KMS-11 (cell line): ENCODE measurements at regions not wholly inside any gene's neighbourhood (a gene's known extent, or its start where the extent isn't known, plus 50 kb on each side); places are given as distances from the start of the nearest gene placed in this dataset.

Source experiments
- H2AFZ ChIP-seq: fragments of 200-600 bp; sonication (generic); 2 replicates; pipeline ENCODE4 v1.6.1; 2016; ENCODE audit warnings: antibody characterized with exemption, mixed run types, low read depth
- H3K27ac ChIP-seq: fragments of 200-600 bp; sonication (generic); 2 replicates; pipeline ENCODE4 v1.6.1; 2016; ENCODE audit warnings: mild to moderate bottlenecking, mixed run types
- H3K27me3 ChIP-seq: fragments of 200-600 bp; sonication (generic); 2 replicates; pipeline ENCODE4 v1.6.1; 2017; ENCODE audit warnings: mild to moderate bottlenecking, low read depth, mixed run types, moderate library complexity; ENCODE audit not compliant: insufficient read depth
- H3K36me3 ChIP-seq: fragments of 200-600 bp; sonication (generic); 2 replicates; pipeline ENCODE4 v1.6.1; 2017; ENCODE audit warnings: mild to moderate bottlenecking, mixed run types; ENCODE audit not compliant: insufficient read depth
- H3K4me1 ChIP-seq: fragments of 200-600 bp; sonication (generic); 2 replicates; pipeline ENCODE4 v1.6.1; 2016; ENCODE audit warnings: mild to moderate bottlenecking, low read depth, mixed run types; ENCODE audit not compliant: poor library complexity, severe bottlenecking
- H3K4me2 ChIP-seq: fragments of 200-600 bp; sonication (generic); 2 replicates; pipeline ENCODE4 v1.7.0; 2016; ENCODE audit warnings: mild to moderate bottlenecking, mixed run types
- H3K4me3 ChIP-seq: fragments of 200-600 bp; sonication (generic); IDR thresholded peaks from 2 replicates; pipeline ENCODE4 v1.6.1; 2017; ENCODE audit warnings: low read depth, low read length, mixed read lengths; ENCODE audit not compliant: insufficient read depth
- H3K79me2 ChIP-seq: fragments of 200-600 bp; sonication (generic); 2 replicates; pipeline ENCODE4 v1.6.1; 2016; ENCODE audit warnings: low read depth, mixed run types; ENCODE audit not compliant: insufficient read depth
- H3K9ac ChIP-seq: fragments of 200-600 bp; sonication (generic); 2 replicates; pipeline ENCODE4 v1.6.1; 2016; ENCODE audit warnings: mild to moderate bottlenecking, mixed run types
- H4K20me1 ChIP-seq: fragments of 200-600 bp; sonication (generic); 2 replicates; pipeline ENCODE4 v1.6.1; 2016; ENCODE audit warnings: mild to moderate bottlenecking, mixed run types; ENCODE audit not compliant: insufficient read depth
- TF ChIP-seq, protein P1 (sequence below): fragments of 200-600 bp; sonication (generic); conservative IDR thresholded peaks from 2 replicates; pipeline ENCODE4 v1.6.1; 2017; ENCODE audit warnings: low read depth, mild to moderate bottlenecking, antibody characterized with exemption, low read length, moderate library complexity, mixed read lengths

DNA sequence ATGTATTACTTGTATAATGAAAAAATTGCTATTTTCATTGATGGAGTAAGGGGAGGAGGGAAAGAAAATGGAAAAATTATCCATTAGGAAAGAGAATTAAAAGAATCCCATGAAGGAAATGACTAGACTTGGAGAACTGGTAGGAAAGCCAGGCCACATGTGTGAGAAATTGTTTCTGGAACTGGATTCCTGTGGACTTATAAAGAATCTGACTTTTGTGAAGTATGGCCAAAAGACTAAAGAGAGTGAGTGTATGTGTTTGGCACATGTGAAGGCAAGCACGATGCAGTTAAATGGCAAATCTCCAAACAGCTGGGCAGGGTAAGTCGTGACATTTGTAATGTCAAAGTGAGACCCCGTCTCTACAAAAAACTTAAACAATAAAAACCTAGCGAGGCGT is 89.4 kb downstream of the MTX3 start:
- no peaks in the 10 kb centered on the region for H3K36me3 ChIP-seq
- TF ChIP-seq, protein P1, sequence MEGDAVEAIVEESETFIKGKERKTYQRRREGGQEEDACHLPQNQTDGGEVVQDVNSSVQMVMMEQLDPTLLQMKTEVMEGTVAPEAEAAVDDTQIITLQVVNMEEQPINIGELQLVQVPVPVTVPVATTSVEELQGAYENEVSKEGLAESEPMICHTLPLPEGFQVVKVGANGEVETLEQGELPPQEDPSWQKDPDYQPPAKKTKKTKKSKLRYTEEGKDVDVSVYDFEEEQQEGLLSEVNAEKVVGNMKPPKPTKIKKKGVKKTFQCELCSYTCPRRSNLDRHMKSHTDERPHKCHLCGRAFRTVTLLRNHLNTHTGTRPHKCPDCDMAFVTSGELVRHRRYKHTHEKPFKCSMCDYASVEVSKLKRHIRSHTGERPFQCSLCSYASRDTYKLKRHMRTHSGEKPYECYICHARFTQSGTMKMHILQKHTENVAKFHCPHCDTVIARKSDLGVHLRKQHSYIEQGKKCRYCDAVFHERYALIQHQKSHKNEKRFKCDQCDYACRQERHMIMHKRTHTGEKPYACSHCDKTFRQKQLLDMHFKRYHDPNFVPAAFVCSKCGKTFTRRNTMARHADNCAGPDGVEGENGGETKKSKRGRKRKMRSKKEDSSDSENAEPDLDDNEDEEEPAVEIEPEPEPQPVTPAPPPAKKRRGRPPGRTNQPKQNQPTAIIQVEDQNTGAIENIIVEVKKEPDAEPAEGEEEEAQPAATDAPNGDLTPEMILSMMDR, result no peak
- no peaks in the 10 kb centered on the region for H3K79me2 ChIP-seq
- H3K27me3 ChIP-seq, result no peaks in the 10 kb centered on the region
- no peak overlapping the region for H3K27ac ChIP-seq
- H3K4me3 ChIP-seq, result no peak overlapping the region
- no peaks in the 10 kb centered on the region for H4K20me1 ChIP-seq
- H3K4me1 ChIP-seq, result no peaks in the 10 kb centered on the region
- H2AFZ ChIP-seq, result no peak overlapping the region
- no peak overlapping the region for H3K9ac ChIP-seq
- H3K4me2 ChIP-seq, result no peak overlapping the region

DNA sequence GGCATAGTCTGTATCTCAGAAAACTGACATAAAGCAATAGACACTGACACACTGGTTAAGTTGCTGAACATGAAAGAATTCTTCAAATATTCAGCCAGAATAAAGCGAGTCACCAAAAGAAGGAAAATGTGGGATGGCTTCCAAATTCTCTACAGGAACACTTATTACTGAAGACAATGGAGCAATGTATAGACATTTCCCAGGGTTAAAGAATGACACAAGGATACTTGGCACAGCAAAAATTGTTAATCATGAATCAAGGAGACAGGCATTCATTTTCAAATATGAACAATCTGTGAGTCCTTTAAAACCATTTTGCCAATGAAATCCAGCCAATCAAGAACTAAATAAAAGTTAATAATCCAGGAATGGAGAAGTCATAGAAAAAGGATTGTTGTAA is 92.5 kb downstream of the MTX3 start:
- Histone ChIP-seq H3K4me3 (no peak overlapping the region), H4K20me1 (no peaks in the 10 kb centered on the region), H3K4me2 (no peak overlapping the region), H3K79me2 (no peaks in the 10 kb centered on the region), H3K27me3 (no peaks in the 10 kb centered on the region), H2AFZ (no peak overlapping the region), H3K4me1 (no peaks in the 10 kb centered on the region), H3K27ac (no peak overlapping the region), H3K9ac (no peak overlapping the region), H3K36me3 (no peaks in the 10 kb centered on the region)
- TF ChIP-seq, protein P1, result no peak

DNA sequence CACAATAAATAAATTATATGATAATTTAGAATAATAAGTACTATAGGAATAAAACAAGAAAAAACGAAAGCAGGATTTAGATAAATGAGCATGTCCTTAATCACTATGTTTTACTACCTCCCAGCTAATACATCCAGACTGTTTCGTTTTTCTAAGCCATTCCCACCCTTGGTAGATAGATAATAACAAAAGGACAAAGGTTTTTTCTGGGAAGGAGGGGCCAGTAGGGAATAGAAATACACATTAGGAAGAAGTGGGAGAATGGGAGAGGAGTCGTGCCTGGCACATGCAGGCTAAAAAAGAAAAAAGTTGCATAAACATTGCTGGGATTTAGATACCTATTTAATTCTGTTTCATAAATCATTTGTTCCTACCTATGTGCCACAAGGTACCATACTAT is 97.1 kb downstream of the MTX3 start:
- no peaks in the 10 kb centered on the region for H3K79me2 ChIP-seq
- H3K27me3 ChIP-seq, result no peaks in the 10 kb centered on the region
- H2AFZ ChIP-seq, result no peak overlapping the region
- TF ChIP-seq, protein P1, result no peak
- no peaks in the 10 kb centered on the region for H4K20me1 ChIP-seq
- no peak overlapping the region for H3K4me3 ChIP-seq
- no peak overlapping the region for H3K4me2 ChIP-seq
- no peaks in the 10 kb centered on the region for H3K36me3 ChIP-seq
- no peak overlapping the region for H3K27ac ChIP-seq
- H3K4me1 ChIP-seq, result no peaks in the 10 kb centered on the region
- H3K9ac ChIP-seq, result no peak overlapping the region

DNA sequence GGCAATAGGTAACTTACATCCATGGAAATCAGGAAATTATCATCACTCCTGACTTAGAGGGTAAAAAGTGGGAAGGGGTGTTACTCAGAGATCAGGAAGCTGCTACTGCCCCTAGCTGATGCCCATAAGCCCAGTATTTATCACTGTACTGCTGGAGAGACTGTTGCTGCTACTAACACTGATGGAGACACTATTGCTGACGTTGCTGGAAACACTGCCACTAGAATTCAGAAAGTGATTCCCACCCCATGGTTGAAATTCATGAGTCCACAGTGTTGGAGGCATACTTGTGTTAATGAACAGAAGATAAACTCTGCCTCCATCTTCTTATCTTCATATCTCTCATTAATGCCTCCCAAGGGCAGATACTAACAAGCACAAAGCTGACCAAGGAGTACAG is 97.6 kb downstream of the MTX3 start:
- no peak overlapping the region for H3K9ac ChIP-seq
- H3K36me3 ChIP-seq, result no peaks in the 10 kb centered on the region
- no peak overlapping the region for H2AFZ ChIP-seq
- H3K27me3 ChIP-seq, result no peaks in the 10 kb centered on the region
- H3K4me3 ChIP-seq, result no peak overlapping the region
- no peak overlapping the region for H3K4me2 ChIP-seq
- TF ChIP-seq, protein P1, result no peak
- H3K27ac ChIP-seq, result no peak overlapping the region
- no peaks in the 10 kb centered on the region for H4K20me1 ChIP-seq
- H3K79me2 ChIP-seq, result no peaks in the 10 kb centered on the region
- no peaks in the 10 kb centered on the region for H3K4me1 ChIP-seq

DNA sequence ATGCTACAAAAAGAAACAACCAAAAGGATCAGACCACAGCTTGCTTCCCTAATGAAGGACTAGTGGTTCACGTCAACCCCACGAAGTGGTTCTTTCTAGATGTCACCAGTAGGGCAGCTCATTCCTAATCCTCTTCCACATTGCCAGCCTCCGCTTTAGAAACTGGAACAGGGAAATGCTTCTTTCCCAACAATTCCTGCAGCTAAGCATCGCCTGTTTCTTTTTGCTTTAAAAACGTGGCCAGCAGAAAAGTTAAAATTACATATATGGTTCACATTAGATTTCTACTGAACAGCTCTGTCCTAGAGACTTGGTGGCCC is 100.2 kb downstream of the MTX3 start:
- H3K36me3 ChIP-seq, result no peaks in the 10 kb centered on the region
- no peak overlapping the region for H2AFZ ChIP-seq
- H3K9ac ChIP-seq, result no peak overlapping the region
- no peaks in the 10 kb centered on the region for H3K4me1 ChIP-seq
- no peaks in the 10 kb centered on the region for H3K79me2 ChIP-seq
- TF ChIP-seq, protein P1, result no peak
- H3K4me3 ChIP-seq, result no peak overlapping the region
- no peak overlapping the region for H3K4me2 ChIP-seq
- H3K27me3 ChIP-seq, result no peaks in the 10 kb centered on the region
- H3K27ac ChIP-seq, result no peak overlapping the region
- no peaks in the 10 kb centered on the region for H4K20me1 ChIP-seq
